ENCODE measurements at regions not wholly inside any gene's neighbourhood (a gene's known extent, or its start where the extent isn't known, plus 50 kb on each side); places are given as distances from the start of the nearest gene placed in this dataset.

- TF ChIP-seq ATRX (CRISPR knock-in tag; IDR thresholded peaks at IDR 0.05; ENCODE audit: borderline replicate concordance) (no peak), SP2 (CRISPR knock-in tag; IDR thresholded peaks at IDR 0.05) (no peak), ZBTB33 (CRISPR knock-in tag; IDR thresholded peaks at IDR 0.05) (no peak), GABPA (IDR thresholded peaks at IDR 0.05; ENCODE audit: low read depth, low read length) (no peak), GABPA (CRISPR knock-in tag; IDR thresholded peaks at IDR 0.05; ENCODE audit: low read depth) (no peak), RAD51 (IDR thresholded peaks at IDR 0.05; ENCODE audit: borderline replicate concordance) (no peak), HNRNPH1 (optimal IDR thresholded peaks at IDR 0.05; ENCODE audit: low read depth, low read length) (no peak), HIVEP1 (CRISPR knock-in tag; IDR thresholded peaks at IDR 0.05) (no peak), MXD1 (CRISPR knock-in tag; IDR thresholded peaks at IDR 0.05) (no peak), ZNF605 (CRISPR knock-in tag; IDR thresholded peaks at IDR 0.05) (no peak), FOXO4 (CRISPR knock-in tag; conservative IDR thresholded peaks at IDR 0.05) (no peak)
- TF ChIP-seq, protein P1, sequence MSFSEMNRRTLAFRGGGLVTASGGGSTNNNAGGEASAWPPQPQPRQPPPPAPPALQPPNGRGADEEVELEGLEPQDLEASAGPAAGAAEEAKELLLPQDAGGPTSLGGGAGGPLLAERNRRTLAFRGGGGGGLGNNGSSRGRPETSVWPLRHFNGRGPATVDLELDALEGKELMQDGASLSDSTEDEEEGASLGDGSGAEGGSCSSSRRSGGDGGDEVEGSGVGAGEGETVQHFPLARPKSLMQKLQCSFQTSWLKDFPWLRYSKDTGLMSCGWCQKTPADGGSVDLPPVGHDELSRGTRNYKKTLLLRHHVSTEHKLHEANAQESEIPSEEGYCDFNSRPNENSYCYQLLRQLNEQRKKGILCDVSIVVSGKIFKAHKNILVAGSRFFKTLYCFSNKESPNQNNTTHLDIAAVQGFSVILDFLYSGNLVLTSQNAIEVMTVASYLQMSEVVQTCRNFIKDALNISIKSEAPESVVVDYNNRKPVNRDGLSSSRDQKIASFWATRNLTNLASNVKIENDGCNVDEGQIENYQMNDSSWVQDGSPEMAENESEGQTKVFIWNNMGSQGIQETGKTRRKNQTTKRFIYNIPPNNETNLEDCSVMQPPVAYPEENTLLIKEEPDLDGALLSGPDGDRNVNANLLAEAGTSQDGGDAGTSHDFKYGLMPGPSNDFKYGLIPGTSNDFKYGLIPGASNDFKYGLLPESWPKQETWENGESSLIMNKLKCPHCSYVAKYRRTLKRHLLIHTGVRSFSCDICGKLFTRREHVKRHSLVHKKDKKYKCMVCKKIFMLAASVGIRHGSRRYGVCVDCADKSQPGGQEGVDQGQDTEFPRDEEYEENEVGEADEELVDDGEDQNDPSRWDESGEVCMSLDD (CRISPR knock-in tag; IDR thresholded peaks at IDR 0.05; ENCODE audit: borderline replicate concordance): no peak
- TF ChIP-seq, protein P2, sequence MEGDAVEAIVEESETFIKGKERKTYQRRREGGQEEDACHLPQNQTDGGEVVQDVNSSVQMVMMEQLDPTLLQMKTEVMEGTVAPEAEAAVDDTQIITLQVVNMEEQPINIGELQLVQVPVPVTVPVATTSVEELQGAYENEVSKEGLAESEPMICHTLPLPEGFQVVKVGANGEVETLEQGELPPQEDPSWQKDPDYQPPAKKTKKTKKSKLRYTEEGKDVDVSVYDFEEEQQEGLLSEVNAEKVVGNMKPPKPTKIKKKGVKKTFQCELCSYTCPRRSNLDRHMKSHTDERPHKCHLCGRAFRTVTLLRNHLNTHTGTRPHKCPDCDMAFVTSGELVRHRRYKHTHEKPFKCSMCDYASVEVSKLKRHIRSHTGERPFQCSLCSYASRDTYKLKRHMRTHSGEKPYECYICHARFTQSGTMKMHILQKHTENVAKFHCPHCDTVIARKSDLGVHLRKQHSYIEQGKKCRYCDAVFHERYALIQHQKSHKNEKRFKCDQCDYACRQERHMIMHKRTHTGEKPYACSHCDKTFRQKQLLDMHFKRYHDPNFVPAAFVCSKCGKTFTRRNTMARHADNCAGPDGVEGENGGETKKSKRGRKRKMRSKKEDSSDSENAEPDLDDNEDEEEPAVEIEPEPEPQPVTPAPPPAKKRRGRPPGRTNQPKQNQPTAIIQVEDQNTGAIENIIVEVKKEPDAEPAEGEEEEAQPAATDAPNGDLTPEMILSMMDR (CRISPR knock-in tag; IDR thresholded peaks at IDR 0.05): no peak
- TF ChIP-seq, protein P3, sequence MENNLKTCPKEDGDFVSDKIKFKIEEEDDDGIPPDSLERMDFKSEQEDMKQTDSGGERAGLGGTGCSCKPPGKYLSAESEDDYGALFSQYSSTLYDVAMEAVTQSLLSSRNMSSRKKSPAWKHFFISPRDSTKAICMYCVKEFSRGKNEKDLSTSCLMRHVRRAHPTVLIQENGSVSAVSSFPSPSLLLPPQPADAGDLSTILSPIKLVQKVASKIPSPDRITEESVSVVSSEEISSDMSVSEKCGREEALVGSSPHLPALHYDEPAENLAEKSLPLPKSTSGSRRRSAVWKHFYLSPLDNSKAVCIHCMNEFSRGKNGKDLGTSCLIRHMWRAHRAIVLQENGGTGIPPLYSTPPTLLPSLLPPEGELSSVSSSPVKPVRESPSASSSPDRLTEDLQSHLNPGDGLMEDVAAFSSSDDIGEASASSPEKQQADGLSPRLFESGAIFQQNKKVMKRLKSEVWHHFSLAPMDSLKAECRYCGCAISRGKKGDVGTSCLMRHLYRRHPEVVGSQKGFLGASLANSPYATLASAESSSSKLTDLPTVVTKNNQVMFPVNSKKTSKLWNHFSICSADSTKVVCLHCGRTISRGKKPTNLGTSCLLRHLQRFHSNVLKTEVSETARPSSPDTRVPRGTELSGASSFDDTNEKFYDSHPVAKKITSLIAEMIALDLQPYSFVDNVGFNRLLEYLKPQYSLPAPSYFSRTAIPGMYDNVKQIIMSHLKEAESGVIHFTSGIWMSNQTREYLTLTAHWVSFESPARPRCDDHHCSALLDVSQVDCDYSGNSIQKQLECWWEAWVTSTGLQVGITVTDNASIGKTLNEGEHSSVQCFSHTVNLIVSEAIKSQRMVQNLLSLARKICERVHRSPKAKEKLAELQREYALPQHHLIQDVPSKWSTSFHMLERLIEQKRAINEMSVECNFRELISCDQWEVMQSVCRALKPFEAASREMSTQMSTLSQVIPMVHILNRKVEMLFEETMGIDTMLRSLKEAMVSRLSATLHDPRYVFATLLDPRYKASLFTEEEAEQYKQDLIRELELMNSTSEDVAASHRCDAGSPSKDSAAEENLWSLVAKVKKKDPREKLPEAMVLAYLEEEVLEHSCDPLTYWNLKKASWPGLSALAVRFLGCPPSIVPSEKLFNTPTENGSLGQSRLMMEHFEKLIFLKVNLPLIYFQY (CRISPR knock-in tag; IDR thresholded peaks at IDR 0.05; ENCODE audit: borderline replicate concordance): no peak
Observed at GRCh38 chr6:105639124-105639523, 236.2 kb upstream of the PREP start.
